ENCODE measurements at regions not wholly inside any gene's neighbourhood (a gene's known extent, or its start where the extent isn't known, plus 50 kb on each side); places are given as distances from the start of the nearest gene placed in this dataset.

DNA sequence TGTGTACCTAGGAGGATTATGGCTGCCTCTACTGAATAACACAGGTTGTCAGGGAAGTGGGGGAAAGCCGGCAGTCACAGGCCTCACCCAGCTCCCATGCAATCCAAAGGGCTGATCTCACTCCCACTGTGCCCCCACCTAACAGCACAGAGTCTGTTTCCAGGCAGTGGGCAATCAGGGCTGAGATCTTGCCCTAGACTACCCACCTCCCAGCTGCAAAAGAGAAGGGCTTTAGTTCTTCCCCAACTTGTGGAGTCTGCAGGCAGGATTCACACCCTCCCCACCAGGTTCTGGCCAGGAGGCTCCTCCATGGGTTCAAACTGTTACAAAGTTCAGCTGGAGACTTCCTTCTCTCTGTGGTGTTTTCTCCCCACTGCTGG lies 66.0 kb upstream of the OLIG3 start:
- in situ Hi-C loops (cut with HindIII; ENCODE audit: low sequenced_read_pairs), result no loop called here
- no peak overlapping the region for H3K4me3 ChIP-seq (ENCODE audit: low read depth, low read length)
- no peak for TF ChIP-seq CTCF (IDR thresholded peaks at IDR 0.05; ENCODE audit: low read depth, low read length)
- no peak for DNase-seq (ENCODE audit: low read depth, low spot score)

DNA sequence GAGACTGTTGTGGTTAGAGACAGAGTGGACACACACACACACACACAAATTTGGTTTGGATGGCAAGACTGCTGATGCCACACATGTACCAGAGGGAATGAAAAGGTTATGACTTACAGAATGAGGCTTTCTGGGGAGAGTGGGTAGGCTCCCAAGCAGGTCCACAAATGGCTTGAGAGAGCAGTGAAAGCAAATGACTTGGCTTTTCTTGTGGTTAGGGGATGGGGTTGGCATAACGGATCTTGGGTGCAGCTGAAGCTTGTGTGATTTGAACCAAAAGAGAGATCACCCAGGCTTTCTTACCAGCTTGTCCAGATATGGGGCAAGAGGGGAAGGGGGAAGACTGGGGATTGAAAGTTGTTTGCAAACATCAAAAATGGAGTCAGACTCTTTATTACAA lies 73.9 kb upstream of the OLIG3 start:
- no peak for DNase-seq (ENCODE audit: low read depth, low spot score)
- H3K4me3 ChIP-seq (ENCODE audit: low read depth, low read length), result no peak overlapping the region
- in situ Hi-C loops (cut with HindIII; ENCODE audit: low sequenced_read_pairs), result no loop called here
- TF ChIP-seq CTCF (IDR thresholded peaks at IDR 0.05; ENCODE audit: low read depth, low read length), result no peak

DNA sequence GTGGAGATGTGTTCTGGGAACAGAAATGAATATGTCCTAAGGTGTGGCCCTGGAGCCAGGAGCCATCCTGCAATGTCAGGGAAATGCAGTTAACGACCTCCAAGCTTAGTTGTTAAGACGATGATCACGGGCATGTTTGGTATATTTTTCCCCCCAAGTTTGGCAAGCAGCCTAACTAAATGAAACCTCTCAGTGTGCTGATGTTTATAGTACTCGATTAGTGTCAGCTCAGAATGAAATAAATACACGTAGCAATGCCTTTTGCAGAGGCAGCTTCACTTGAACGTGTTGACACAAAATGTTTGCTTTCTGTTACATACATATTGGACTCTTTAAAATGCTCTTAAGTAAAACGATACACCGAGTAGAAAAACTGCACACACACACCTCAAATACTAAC lies 76.2 kb upstream of the OLIG3 start:
- TF ChIP-seq CTCF (IDR thresholded peaks at IDR 0.05; ENCODE audit: low read depth, low read length), result no peak
- no peak for DNase-seq (ENCODE audit: low read depth, low spot score)
- H3K4me3 ChIP-seq (ENCODE audit: low read depth, low read length), result no peak overlapping the region
- in situ Hi-C loops (cut with HindIII; ENCODE audit: low sequenced_read_pairs), result no loop called here

- peak; percentile 2 for DNase-seq (ENCODE audit: low read depth, low spot score)
- peak; percentile 75 for TF ChIP-seq CTCF (IDR thresholded peaks at IDR 0.05; ENCODE audit: low read depth, low read length)
- in situ Hi-C loops (cut with HindIII; ENCODE audit: low sequenced_read_pairs), result no loop called here
- no peak overlapping the region for H3K4me3 ChIP-seq (ENCODE audit: low read depth, low read length)
These were observed 77.7 kb upstream of the OLIG3 start for GRCh38 chr6:137571854-137572253.

- H3K4me3 ChIP-seq (ENCODE audit: low read depth, low read length), result no peak overlapping the region
- no peak for TF ChIP-seq CTCF (IDR thresholded peaks at IDR 0.05; ENCODE audit: low read depth, low read length)
- DNase-seq (ENCODE audit: low read depth, low spot score), result no peak
- in situ Hi-C loops (cut with HindIII; ENCODE audit: low sequenced_read_pairs), result no loop called here
These were observed 79.5 kb upstream of the OLIG3 start for GRCh38 chr6:137573739-137574138.

DNA sequence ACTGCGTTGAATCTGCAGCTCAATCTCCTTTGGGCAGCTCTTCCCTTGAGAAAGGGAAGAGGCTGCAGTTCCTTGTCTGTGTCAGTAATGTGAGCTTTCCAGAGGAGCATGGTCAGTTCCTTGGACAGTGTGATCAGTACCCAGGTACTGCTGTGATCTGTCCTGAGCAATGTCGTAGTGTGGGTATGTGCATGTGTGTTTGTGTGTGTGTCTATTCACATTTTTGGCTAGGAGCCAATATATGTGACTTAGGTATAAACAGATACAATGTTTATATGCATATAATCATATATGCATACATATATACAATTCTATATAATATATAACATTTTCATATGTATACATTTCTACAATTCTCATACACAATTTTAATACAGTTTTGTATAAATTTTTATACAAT lies 85.4 kb upstream of the OLIG3 start:
- no peak overlapping the region for H3K4me3 ChIP-seq (ENCODE audit: low read depth, low read length)
- no peak for TF ChIP-seq CTCF (IDR thresholded peaks at IDR 0.05; ENCODE audit: low read depth, low read length)
- DNase-seq (ENCODE audit: low read depth, low spot score), result no peak
- in situ Hi-C loops (cut with HindIII; ENCODE audit: low sequenced_read_pairs), result no loop called here
